ENCODE measurements at regions not wholly inside any gene's neighbourhood (a gene's known extent, or its start where the extent isn't known, plus 50 kb on each side); places are given as distances from the start of the nearest gene placed in this dataset.
A peak's percentile ranks its signal among the peaks of the same experiment; 100 is the strongest.

GRCh38 chr6:113529879-113530278 lies 327.3 kb upstream of the MARCKS start:
- Mint-ChIP-seq H3K4me1 (ENCODE audit: low read depth) (peaks cover 30% of the 10 kb centered on the region), H3K27ac (no peak overlapping the region), H3K27me3 (ENCODE audit: insufficient read depth) (no peaks in the 10 kb centered on the region), H3K9me3 (no peaks in the 10 kb centered on the region), H3K36me3 (ENCODE audit: low read depth) (no peaks in the 10 kb centered on the region), H3K4me3 (no peak overlapping the region)
- DNase-seq = no peak
- TF ChIP-seq, protein P1, sequence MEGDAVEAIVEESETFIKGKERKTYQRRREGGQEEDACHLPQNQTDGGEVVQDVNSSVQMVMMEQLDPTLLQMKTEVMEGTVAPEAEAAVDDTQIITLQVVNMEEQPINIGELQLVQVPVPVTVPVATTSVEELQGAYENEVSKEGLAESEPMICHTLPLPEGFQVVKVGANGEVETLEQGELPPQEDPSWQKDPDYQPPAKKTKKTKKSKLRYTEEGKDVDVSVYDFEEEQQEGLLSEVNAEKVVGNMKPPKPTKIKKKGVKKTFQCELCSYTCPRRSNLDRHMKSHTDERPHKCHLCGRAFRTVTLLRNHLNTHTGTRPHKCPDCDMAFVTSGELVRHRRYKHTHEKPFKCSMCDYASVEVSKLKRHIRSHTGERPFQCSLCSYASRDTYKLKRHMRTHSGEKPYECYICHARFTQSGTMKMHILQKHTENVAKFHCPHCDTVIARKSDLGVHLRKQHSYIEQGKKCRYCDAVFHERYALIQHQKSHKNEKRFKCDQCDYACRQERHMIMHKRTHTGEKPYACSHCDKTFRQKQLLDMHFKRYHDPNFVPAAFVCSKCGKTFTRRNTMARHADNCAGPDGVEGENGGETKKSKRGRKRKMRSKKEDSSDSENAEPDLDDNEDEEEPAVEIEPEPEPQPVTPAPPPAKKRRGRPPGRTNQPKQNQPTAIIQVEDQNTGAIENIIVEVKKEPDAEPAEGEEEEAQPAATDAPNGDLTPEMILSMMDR (IDR thresholded peaks at IDR 0.05) = no peak

GRCh38 chr6:113530769-113531168 lies 326.4 kb upstream of the MARCKS start:
- no peaks in the 10 kb centered on the region for H3K9me3 Mint-ChIP-seq
- no peak overlapping the region for H3K4me3 Mint-ChIP-seq
- H3K27me3 Mint-ChIP-seq (ENCODE audit: insufficient read depth) = no peaks in the 10 kb centered on the region
- TF ChIP-seq, protein P1 (IDR thresholded peaks at IDR 0.05) = no peak
- peak; percentile 77 for DNase-seq
- H3K4me1 Mint-ChIP-seq (ENCODE audit: low read depth) = peaks cover 25% of the 10 kb centered on the region
- H3K27ac Mint-ChIP-seq = peak overlapping the region; percentile 76
- no peaks in the 10 kb centered on the region for H3K36me3 Mint-ChIP-seq (ENCODE audit: low read depth)

- TF ChIP-seq, protein P1 (IDR thresholded peaks at IDR 0.05) = no peak
- Mint-ChIP-seq H3K9me3 (no peaks in the 10 kb centered on the region), H3K27me3 (ENCODE audit: insufficient read depth) (no peaks in the 10 kb centered on the region; the same call in 1 of the 2 replicates), H3K27ac (peak overlapping the region; percentile 32), H3K4me3 (peak overlapping the region; percentile 3; the same call in 1 of the 2 replicates), H3K36me3 (ENCODE audit: low read depth) (no peaks in the 10 kb centered on the region), H3K4me1 (ENCODE audit: low read depth) (peaks cover 31% of the 10 kb centered on the region)
- no peak for DNase-seq
These were observed 317.9 kb upstream of the MARCKS start for GRCh38 chr6:113539202-113539601.

GRCh38 chr6:113539623-113540022 lies 317.5 kb upstream of the MARCKS start:
- no peak for DNase-seq
- Mint-ChIP-seq H3K4me1 (ENCODE audit: low read depth) (peaks cover 31% of the 10 kb centered on the region), H3K36me3 (ENCODE audit: low read depth) (no peaks in the 10 kb centered on the region), H3K4me3 (peak overlapping the region; percentile 3; the same call in 1 of the 2 replicates), H3K27ac (peak overlapping the region; percentile 32), H3K9me3 (no peaks in the 10 kb centered on the region), H3K27me3 (ENCODE audit: insufficient read depth) (no peaks in the 10 kb centered on the region; the same call in 1 of the 2 replicates)
- TF ChIP-seq, protein P1 (IDR thresholded peaks at IDR 0.05) = no peak

- no peaks in the 10 kb centered on the region; the same call in 1 of the 2 replicates for H3K27me3 Mint-ChIP-seq (ENCODE audit: insufficient read depth)
- H3K27ac Mint-ChIP-seq = no peak overlapping the region
- peaks cover 31% of the 10 kb centered on the region for H3K4me1 Mint-ChIP-seq (ENCODE audit: low read depth)
- H3K36me3 Mint-ChIP-seq (ENCODE audit: low read depth) = no peaks in the 10 kb centered on the region
- TF ChIP-seq, protein P1 (IDR thresholded peaks at IDR 0.05) = no peak
- no peak overlapping the region; the same call in 1 of the 2 replicates for H3K4me3 Mint-ChIP-seq
- H3K9me3 Mint-ChIP-seq = no peaks in the 10 kb centered on the region
- DNase-seq = no peak
These were observed 316.7 kb upstream of the MARCKS start for GRCh38 chr6:113540466-113540865.

DNA sequence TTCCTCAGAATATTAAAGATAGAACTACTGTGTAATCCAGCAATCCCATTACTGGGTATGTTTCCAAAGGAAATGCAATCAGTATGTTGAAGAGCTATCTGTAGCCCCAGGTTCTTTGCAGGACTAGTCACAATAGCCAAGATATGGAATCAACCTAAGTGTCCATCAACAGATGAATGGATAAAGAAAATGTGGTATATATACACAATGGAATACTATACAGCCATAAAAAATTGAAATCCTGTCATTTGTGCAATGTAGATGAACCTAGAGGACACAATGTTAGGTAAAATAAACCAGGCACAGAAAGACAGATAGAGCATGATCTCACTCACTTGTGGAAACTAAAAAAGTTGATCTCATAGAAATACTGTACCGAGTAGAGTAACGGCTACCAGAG lies 306.0 kb upstream of the MARCKS start:
- no peak for DNase-seq
- H3K4me1 Mint-ChIP-seq (ENCODE audit: low read depth) = no peaks in the 10 kb centered on the region
- no peak overlapping the region for H3K4me3 Mint-ChIP-seq
- H3K36me3 Mint-ChIP-seq (ENCODE audit: low read depth) = no peaks in the 10 kb centered on the region
- no peaks in the 10 kb centered on the region for H3K27me3 Mint-ChIP-seq (ENCODE audit: insufficient read depth)
- H3K27ac Mint-ChIP-seq = no peak overlapping the region
- no peaks in the 10 kb centered on the region for H3K9me3 Mint-ChIP-seq
- TF ChIP-seq, protein P1 (IDR thresholded peaks at IDR 0.05) = no peak

Measured in HFFc6 (cell line).